H1 (cell line): ENCODE measurements at regions not wholly inside any gene's neighbourhood (a gene's known extent, or its start where the extent isn't known, plus 50 kb on each side); places are given as distances from the start of the nearest gene placed in this dataset.

Source experiments
- BRCA1 ChIP-seq: IDR thresholded peaks from 2 replicates; pipeline ENCODE4 v1.6.1; 2012; ENCODE audit warnings: low read depth, low read length, improper control_type of control experiment
- CBX8 ChIP-seq: fragments of 300-800, 300-1000 bp; sonication (generic); IDR thresholded peaks from 2 replicates; pipeline ENCODE4 v1.7.1; 2016; ENCODE audit warnings: low read depth, low read length, borderline replicate concordance
- NRF1 ChIP-seq: IDR thresholded peaks from 2 replicates; pipeline ENCODE4 v1.6.1; 2011; ENCODE audit warnings: mild to moderate bottlenecking, low read depth, low read length, improper control_type of control experiment
- PHF8 ChIP-seq: fragments of 200-600 bp; sonication (generic); conservative IDR thresholded peaks from 2 replicates; pipeline ENCODE4 v1.7.1; 2012; ENCODE audit warnings: low read depth, mild to moderate bottlenecking, inconsistent platforms, low read length, moderate library complexity
- POLR2A ChIP-seq, 2 experiments: IDR thresholded peaks; 1 replicate in 1 of 2; 2 replicates in 1 of 2; pipeline ENCODE4 v1.6.1; 2011; ENCODE audit warnings: low read depth in 2 of 2, low read length in 2 of 2, mild to moderate bottlenecking in 2 of 2; ENCODE audit errors: control extremely low read depth in 1 of 2
- RAD21 ChIP-seq, 2 experiments: IDR thresholded peaks in 1 of 2; conservative IDR thresholded peaks in 1 of 2; 2 replicates each; pipeline ENCODE4 v1.6.1; 2011; ENCODE audit warnings: low read depth in 2 of 2, low read length in 2 of 2, improper control_type of control experiment in 1 of 2, inconsistent platforms in 1 of 2, mild to moderate bottlenecking in 1 of 2, moderate library complexity in 1 of 2
- RXRA ChIP-seq: IDR thresholded peaks from 2 replicates; pipeline ENCODE4 v1.6.1; 2011; ENCODE audit warnings: low read depth, mild to moderate bottlenecking, low read length, moderate library complexity; ENCODE audit not compliant: insufficient read depth
- SAP30 ChIP-seq: fragments of 300-600 bp; sonication (generic); IDR thresholded peaks from 2 replicates; pipeline ENCODE4 v1.7.1; 2012; ENCODE audit warnings: low read length, moderate library complexity, mild to moderate bottlenecking, inconsistent platforms; ENCODE audit not compliant: insufficient read depth, insufficient replicate concordance
- SP4 ChIP-seq: IDR thresholded peaks from 2 replicates; pipeline ENCODE4 v1.6.1; 2012; ENCODE audit warnings: low read length, inconsistent platforms
- SRF ChIP-seq: IDR thresholded peaks from 2 replicates; pipeline ENCODE4 v1.6.1; 2011; ENCODE audit warnings: mild to moderate bottlenecking, low read depth, low read length, moderate library complexity
- SUZ12 ChIP-seq: fragments of 200-600 bp; sonication (generic); IDR thresholded peaks from 2 replicates; pipeline ENCODE4 v1.6.1; 2012; ENCODE audit warnings: mild to moderate bottlenecking, inconsistent platforms, low read length, moderate library complexity, mixed read lengths
- TF ChIP-seq, protein P1 (sequence below): fragments of 300-600 bp; sonication (generic); IDR thresholded peaks from 2 replicates; pipeline ENCODE4 v1.7.1; 2012; ENCODE audit warnings: low read length, moderate library complexity, mild to moderate bottlenecking, inconsistent platforms; ENCODE audit not compliant: insufficient replicate concordance

DNA sequence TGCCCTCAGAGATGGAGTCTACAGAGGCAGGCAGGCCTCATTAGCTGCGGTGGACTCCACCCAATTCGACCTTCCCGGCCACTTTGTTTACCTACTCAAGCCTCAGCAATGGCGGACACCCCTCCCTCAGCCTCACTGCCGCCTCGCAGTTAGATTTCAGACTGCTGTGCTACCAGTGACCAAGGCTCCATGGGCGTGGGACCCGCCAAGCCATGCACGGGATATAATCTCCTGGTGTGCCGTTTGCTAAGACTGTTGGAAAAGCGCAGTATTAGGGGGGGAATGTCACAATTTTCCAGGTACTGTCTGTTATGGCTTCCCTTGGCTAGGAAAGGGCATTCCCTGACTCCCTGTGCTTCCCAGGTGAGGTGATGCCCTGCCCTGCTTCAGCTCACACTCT, 252.3 kb downstream of the ARL4A start (continued):
- TF ChIP-seq, protein P1, sequence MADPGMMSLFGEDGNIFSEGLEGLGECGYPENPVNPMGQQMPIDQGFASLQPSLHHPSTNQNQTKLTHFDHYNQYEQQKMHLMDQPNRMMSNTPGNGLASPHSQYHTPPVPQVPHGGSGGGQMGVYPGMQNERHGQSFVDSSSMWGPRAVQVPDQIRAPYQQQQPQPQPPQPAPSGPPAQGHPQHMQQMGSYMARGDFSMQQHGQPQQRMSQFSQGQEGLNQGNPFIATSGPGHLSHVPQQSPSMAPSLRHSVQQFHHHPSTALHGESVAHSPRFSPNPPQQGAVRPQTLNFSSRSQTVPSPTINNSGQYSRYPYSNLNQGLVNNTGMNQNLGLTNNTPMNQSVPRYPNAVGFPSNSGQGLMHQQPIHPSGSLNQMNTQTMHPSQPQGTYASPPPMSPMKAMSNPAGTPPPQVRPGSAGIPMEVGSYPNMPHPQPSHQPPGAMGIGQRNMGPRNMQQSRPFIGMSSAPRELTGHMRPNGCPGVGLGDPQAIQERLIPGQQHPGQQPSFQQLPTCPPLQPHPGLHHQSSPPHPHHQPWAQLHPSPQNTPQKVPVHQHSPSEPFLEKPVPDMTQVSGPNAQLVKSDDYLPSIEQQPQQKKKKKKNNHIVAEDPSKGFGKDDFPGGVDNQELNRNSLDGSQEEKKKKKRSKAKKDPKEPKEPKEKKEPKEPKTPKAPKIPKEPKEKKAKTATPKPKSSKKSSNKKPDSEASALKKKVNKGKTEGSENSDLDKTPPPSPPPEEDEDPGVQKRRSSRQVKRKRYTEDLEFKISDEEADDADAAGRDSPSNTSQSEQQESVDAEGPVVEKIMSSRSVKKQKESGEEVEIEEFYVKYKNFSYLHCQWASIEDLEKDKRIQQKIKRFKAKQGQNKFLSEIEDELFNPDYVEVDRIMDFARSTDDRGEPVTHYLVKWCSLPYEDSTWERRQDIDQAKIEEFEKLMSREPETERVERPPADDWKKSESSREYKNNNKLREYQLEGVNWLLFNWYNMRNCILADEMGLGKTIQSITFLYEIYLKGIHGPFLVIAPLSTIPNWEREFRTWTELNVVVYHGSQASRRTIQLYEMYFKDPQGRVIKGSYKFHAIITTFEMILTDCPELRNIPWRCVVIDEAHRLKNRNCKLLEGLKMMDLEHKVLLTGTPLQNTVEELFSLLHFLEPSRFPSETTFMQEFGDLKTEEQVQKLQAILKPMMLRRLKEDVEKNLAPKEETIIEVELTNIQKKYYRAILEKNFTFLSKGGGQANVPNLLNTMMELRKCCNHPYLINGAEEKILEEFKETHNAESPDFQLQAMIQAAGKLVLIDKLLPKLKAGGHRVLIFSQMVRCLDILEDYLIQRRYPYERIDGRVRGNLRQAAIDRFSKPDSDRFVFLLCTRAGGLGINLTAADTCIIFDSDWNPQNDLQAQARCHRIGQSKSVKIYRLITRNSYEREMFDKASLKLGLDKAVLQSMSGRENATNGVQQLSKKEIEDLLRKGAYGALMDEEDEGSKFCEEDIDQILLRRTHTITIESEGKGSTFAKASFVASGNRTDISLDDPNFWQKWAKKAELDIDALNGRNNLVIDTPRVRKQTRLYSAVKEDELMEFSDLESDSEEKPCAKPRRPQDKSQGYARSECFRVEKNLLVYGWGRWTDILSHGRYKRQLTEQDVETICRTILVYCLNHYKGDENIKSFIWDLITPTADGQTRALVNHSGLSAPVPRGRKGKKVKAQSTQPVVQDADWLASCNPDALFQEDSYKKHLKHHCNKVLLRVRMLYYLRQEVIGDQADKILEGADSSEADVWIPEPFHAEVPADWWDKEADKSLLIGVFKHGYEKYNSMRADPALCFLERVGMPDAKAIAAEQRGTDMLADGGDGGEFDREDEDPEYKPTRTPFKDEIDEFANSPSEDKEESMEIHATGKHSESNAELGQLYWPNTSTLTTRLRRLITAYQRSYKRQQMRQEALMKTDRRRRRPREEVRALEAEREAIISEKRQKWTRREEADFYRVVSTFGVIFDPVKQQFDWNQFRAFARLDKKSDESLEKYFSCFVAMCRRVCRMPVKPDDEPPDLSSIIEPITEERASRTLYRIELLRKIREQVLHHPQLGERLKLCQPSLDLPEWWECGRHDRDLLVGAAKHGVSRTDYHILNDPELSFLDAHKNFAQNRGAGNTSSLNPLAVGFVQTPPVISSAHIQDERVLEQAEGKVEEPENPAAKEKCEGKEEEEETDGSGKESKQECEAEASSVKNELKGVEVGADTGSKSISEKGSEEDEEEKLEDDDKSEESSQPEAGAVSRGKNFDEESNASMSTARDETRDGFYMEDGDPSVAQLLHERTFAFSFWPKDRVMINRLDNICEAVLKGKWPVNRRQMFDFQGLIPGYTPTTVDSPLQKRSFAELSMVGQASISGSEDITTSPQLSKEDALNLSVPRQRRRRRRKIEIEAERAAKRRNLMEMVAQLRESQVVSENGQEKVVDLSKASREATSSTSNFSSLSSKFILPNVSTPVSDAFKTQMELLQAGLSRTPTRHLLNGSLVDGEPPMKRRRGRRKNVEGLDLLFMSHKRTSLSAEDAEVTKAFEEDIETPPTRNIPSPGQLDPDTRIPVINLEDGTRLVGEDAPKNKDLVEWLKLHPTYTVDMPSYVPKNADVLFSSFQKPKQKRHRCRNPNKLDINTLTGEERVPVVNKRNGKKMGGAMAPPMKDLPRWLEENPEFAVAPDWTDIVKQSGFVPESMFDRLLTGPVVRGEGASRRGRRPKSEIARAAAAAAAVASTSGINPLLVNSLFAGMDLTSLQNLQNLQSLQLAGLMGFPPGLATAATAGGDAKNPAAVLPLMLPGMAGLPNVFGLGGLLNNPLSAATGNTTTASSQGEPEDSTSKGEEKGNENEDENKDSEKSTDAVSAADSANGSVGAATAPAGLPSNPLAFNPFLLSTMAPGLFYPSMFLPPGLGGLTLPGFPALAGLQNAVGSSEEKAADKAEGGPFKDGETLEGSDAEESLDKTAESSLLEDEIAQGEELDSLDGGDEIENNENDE: no peak
- TF ChIP-seq CBX8: no peak
- no peak for TF ChIP-seq NRF1
- no peak for TF ChIP-seq SAP30
- TF ChIP-seq BRCA1: no peak
- no peak for TF ChIP-seq SRF
- TF ChIP-seq SP4: no peak
- no peak for TF ChIP-seq SUZ12
- TF ChIP-seq PHF8: no peak
- no peak for TF ChIP-seq RAD21 (IDR thresholded peaks at IDR 0.05 in 1 of 2, conservative IDR thresholded peaks at IDR 0.05 in 1 of 2; ENCODE audit: low read depth in 2 of 2, low read length in 2 of 2)
- no peak for TF ChIP-seq POLR2A (IDR thresholded peaks at IDR 0.05; ENCODE audit: control extremely low read depth in 1 of 2, low read depth in 2 of 2, low read length in 2 of 2)
- no peak for TF ChIP-seq RXRA
